Neuronal stem cell (in vitro differentiated cells): ENCODE measurements at regions not wholly inside any gene's neighbourhood (a gene's known extent, or its start where the extent isn't known, plus 50 kb on each side); places are given as distances from the start of the nearest gene placed in this dataset.

Source experiments
- DNase-seq: peaks from one replicate; pipeline ENCODE4 v3.0.0-alpha.2; 2013; ENCODE audit warnings: low spot score
- H2AFZ ChIP-seq: one replicate; pipeline ENCODE4 v1.6.1; 2013; ENCODE audit warnings: mild to moderate bottlenecking, low read length, inconsistent platforms
- H2AK5ac ChIP-seq: 2 replicates; pipeline ENCODE4 v1.6.1; 2013; ENCODE audit warnings: low read depth, mild to moderate bottlenecking, inconsistent platforms, low read length, moderate library complexity, mixed read lengths
- H2BK120ac ChIP-seq: 2 replicates; pipeline ENCODE4 v1.6.1; 2013; ENCODE audit warnings: low read depth, mild to moderate bottlenecking, inconsistent platforms, low read length, moderate library complexity, mixed read lengths
- H2BK12ac ChIP-seq: one replicate; pipeline ENCODE4 v1.6.1; 2013; ENCODE audit warnings: low read length, inconsistent platforms
- H2BK15ac ChIP-seq: 2 replicates; pipeline ENCODE4 v1.6.1; 2013; ENCODE audit warnings: mild to moderate bottlenecking, low read length, inconsistent platforms, mixed read lengths
- H2BK5ac ChIP-seq: one replicate; pipeline ENCODE4 v1.6.1; 2013; ENCODE audit warnings: inconsistent platforms, mild to moderate bottlenecking, low read length, moderate library complexity
- H3K14ac ChIP-seq: one replicate; pipeline ENCODE4 v1.6.1; 2013; ENCODE audit warnings: low read length, inconsistent platforms
- H3K18ac ChIP-seq: 2 replicates; pipeline ENCODE4 v1.6.1; 2013; ENCODE audit warnings: low read length, inconsistent platforms
- H3K23ac ChIP-seq: 2 replicates; pipeline ENCODE4 v1.6.1; 2013; ENCODE audit warnings: low read depth, mild to moderate bottlenecking, mixed read lengths, low read length, inconsistent platforms; ENCODE audit not compliant: poor library complexity
- H3K27ac ChIP-seq: replicated peaks from 3 replicates; pipeline ENCODE4 v1.5.1; 2013; ENCODE audit warnings: low read length, inconsistent platforms
- H3K27me3 ChIP-seq, 3 experiments: 2 replicates each; pipeline ENCODE4 v1.6.1; 2013; ENCODE audit warnings: low read length in 3 of 3, mild to moderate bottlenecking in 2 of 3, inconsistent platforms in 1 of 3, low read depth in 1 of 3, mixed read lengths in 1 of 3, moderate library complexity in 1 of 3; ENCODE audit not compliant: control insufficient read depth in 3 of 3, insufficient read depth in 3 of 3
- H3K36me3 ChIP-seq, 2 donors: replicated peaks in 1 of 2; 2 replicates each; pipeline ENCODE4 v1.6.1; 2013; ENCODE audit warnings: low read length in 2 of 2; ENCODE audit not compliant: control insufficient read depth in 2 of 2, insufficient read depth in 2 of 2
- H3K4ac ChIP-seq: 2 replicates; pipeline ENCODE4 v1.6.1; 2013; ENCODE audit warnings: inconsistent platforms, mild to moderate bottlenecking, low read length, moderate library complexity
- H3K4me1 ChIP-seq, 2 donors: 1 replicate in 1 of 2; 2 replicates in 1 of 2; pipeline ENCODE4 v1.6.1; 2013; ENCODE audit warnings: low read length in 2 of 2, low read depth in 1 of 2; ENCODE audit not compliant: control insufficient read depth in 2 of 2, insufficient read depth in 1 of 2
- H3K4me2 ChIP-seq: one replicate; pipeline ENCODE4 v1.6.1; 2013; ENCODE audit warnings: mild to moderate bottlenecking, low read length, inconsistent platforms; ENCODE audit not compliant: insufficient read depth, poor library complexity, severe bottlenecking
- H3K4me3 ChIP-seq, 2 donors: 2 replicates each; pipeline ENCODE4 v1.5.1; 2013; ENCODE audit warnings: low read length in 2 of 2, mild to moderate bottlenecking in 2 of 2, inconsistent platforms in 1 of 2, moderate library complexity in 1 of 2
- H3K79me1 ChIP-seq: one replicate; pipeline ENCODE4 v1.6.1; 2013; ENCODE audit warnings: low read depth, mild to moderate bottlenecking, inconsistent platforms, low read length, moderate library complexity
- H3K9ac ChIP-seq: one replicate; pipeline ENCODE4 v1.6.1; 2013; ENCODE audit warnings: mild to moderate bottlenecking, low read depth, low read length, inconsistent platforms; ENCODE audit not compliant: poor library complexity
- H3K9me3 ChIP-seq, 2 donors: replicated peaks in 1 of 2; 2 replicates each; pipeline versions ENCODE3 to v1.6.1; 2013; ENCODE audit warnings: low read length in 2 of 2, mild to moderate bottlenecking in 2 of 2, inconsistent platforms in 1 of 2, low read depth in 1 of 2, mixed read lengths in 1 of 2, moderate library complexity in 1 of 2; ENCODE audit not compliant: control insufficient read depth in 2 of 2, insufficient read depth in 1 of 2
- H4K8ac ChIP-seq: one replicate; pipeline ENCODE4 v1.6.1; 2013; ENCODE audit warnings: low read depth, mild to moderate bottlenecking, inconsistent platforms, low read length, moderate library complexity
- H4K91ac ChIP-seq: one replicate; pipeline ENCODE4 v1.6.1; 2013; ENCODE audit warnings: low read length, low read depth, mild to moderate bottlenecking, inconsistent platforms; ENCODE audit not compliant: poor library complexity
- WGBS, 2 donors: extraction: QIAGEN DNeasy Blood & Tissue Kit; methylation state at CpG; one replicate each; pipeline ENCODE4 v1.1.7; 2013; ENCODE audit warnings: missing lambda C conversion rate in 2 of 2, mixed read lengths in 1 of 2; ENCODE audit not compliant: insufficient read length in 2 of 2, insufficient replicate concordance in 1 of 2; ENCODE audit errors: extremely low coverage in 2 of 2; 5-methylcytosine and 5-hydroxymethylcytosine counted together

GRCh38 chr7:17121671-17122070, 176.8 kb upstream of the AHR start:
- H3K27me3 ChIP-seq: no peaks in the 10 kb centered on the region
- no peak overlapping the region for H4K91ac ChIP-seq
- H3K18ac ChIP-seq: no peak overlapping the region
- H2BK15ac ChIP-seq: no peak overlapping the region
- H3K79me1 ChIP-seq: no peaks in the 10 kb centered on the region
- no peak for DNase-seq
- WGBS, 2 donors: no CpG with 5 or more reads among the region's 1 CpG
- H3K4me1 ChIP-seq: peaks cover 0 to 2% of the 10 kb centered on the region in 2 donors
- H3K36me3 ChIP-seq: no peaks in the 10 kb centered on the region
- no peak overlapping the region for H2BK12ac ChIP-seq
- no peak overlapping the region for H3K23ac ChIP-seq
- no peak overlapping the region for H4K8ac ChIP-seq
- no peak overlapping the region for H2BK120ac ChIP-seq
- H3K9me3 ChIP-seq: no peaks in the 10 kb centered on the region
- H3K4me2 ChIP-seq: no peak overlapping the region
- H2BK5ac ChIP-seq: no peak overlapping the region
- H2AFZ ChIP-seq: no peak overlapping the region
- no peak overlapping the region for H3K9ac ChIP-seq
- H3K14ac ChIP-seq: no peak overlapping the region
- H2AK5ac ChIP-seq: no peak overlapping the region
- no peak overlapping the region for H3K4me3 ChIP-seq
- no peak overlapping the region for H3K27ac ChIP-seq
- H3K4ac ChIP-seq: no peak overlapping the region

GRCh38 chr7:17123020-17123419, 175.4 kb upstream of the AHR start:
- H4K8ac ChIP-seq: no peak overlapping the region
- no peaks in the 10 kb centered on the region for H3K79me1 ChIP-seq
- no peak overlapping the region for H3K4ac ChIP-seq
- H3K23ac ChIP-seq: no peak overlapping the region
- no peak overlapping the region for H3K4me2 ChIP-seq
- no peak for DNase-seq
- no peak overlapping the region for H2AFZ ChIP-seq
- H4K91ac ChIP-seq: no peak overlapping the region
- no peak overlapping the region for H2BK12ac ChIP-seq
- H3K9ac ChIP-seq: no peak overlapping the region
- H3K36me3 ChIP-seq: no peaks in the 10 kb centered on the region
- no peak overlapping the region for H2BK5ac ChIP-seq
- H3K18ac ChIP-seq: no peak overlapping the region
- H3K4me3 ChIP-seq: no peak overlapping the region
- H3K27me3 ChIP-seq: no peaks in the 10 kb centered on the region
- H3K14ac ChIP-seq: no peak overlapping the region
- H2BK120ac ChIP-seq: no peak overlapping the region
- WGBS, 2 donors: no CpG with 5 or more reads among the region's 4 CpGs
- H2AK5ac ChIP-seq: no peak overlapping the region
- H3K27ac ChIP-seq: no peak overlapping the region
- H3K9me3 ChIP-seq: no peaks in the 10 kb centered on the region
- H2BK15ac ChIP-seq: no peak overlapping the region
- H3K4me1 ChIP-seq: peaks cover 0 to 2% of the 10 kb centered on the region in 2 donors

- Histone ChIP-seq H3K79me1 (no peaks in the 10 kb centered on the region), H2AFZ (no peak overlapping the region), H3K4ac (no peak overlapping the region), H2AK5ac (no peak overlapping the region), H2BK12ac (no peak overlapping the region), H2BK15ac (no peak overlapping the region), H3K27me3 (no peaks in the 10 kb centered on the region), H3K27ac (no peak overlapping the region), H4K8ac (no peak overlapping the region), H3K4me3 (no peak overlapping the region), H3K4me1 (peaks cover 0 to 10% of the 10 kb centered on the region in 2 donors), H3K9ac (no peak overlapping the region), H4K91ac (no peak overlapping the region), H3K14ac (no peak overlapping the region), H3K23ac (no peak overlapping the region), H3K4me2 (no peak overlapping the region), H3K9me3 (no peaks in the 10 kb centered on the region), H2BK5ac (no peak overlapping the region), H3K36me3 (no peaks in the 10 kb centered on the region), H3K18ac (no peak overlapping the region), H2BK120ac (no peak overlapping the region)
- WGBS, 2 donors: no CpG with 5 or more reads among the region's 3 CpGs
- no peak for DNase-seq
Observed at GRCh38 chr7:17126413-17127268, 171.8 kb upstream of the AHR start.

GRCh38 chr7:17129218-17129617, 169.2 kb upstream of the AHR start:
- Histone ChIP-seq H3K18ac (no peak overlapping the region), H4K8ac (no peak overlapping the region), H3K23ac (no peak overlapping the region), H3K9ac (no peak overlapping the region), H3K4me3 (no peak overlapping the region), H2AK5ac (no peak overlapping the region), H2BK12ac (no peak overlapping the region), H2BK120ac (no peak overlapping the region), H3K27me3 (no peaks in the 10 kb centered on the region), H3K36me3 (no peaks in the 10 kb centered on the region), H3K4me2 (no peak overlapping the region), H3K4me1 (peaks cover 0 to 10% of the 10 kb centered on the region in 2 donors), H3K9me3 (no peaks in the 10 kb centered on the region), H4K91ac (no peak overlapping the region), H3K4ac (no peak overlapping the region), H3K14ac (no peak overlapping the region), H2AFZ (no peak overlapping the region), H2BK5ac (no peak overlapping the region), H3K79me1 (no peaks in the 10 kb centered on the region), H3K27ac (no peak overlapping the region), H2BK15ac (no peak overlapping the region)
- WGBS, 2 donors: no CpG with 5 or more reads among the region's 2 CpGs
- DNase-seq: no peak
